G401 (cell line): ENCODE measurements at regions not wholly inside any gene's neighbourhood (a gene's known extent, or its start where the extent isn't known, plus 50 kb on each side); places are given as distances from the start of the nearest gene placed in this dataset.
A peak's percentile ranks its signal among the peaks of the same experiment; 100 is the strongest.
"Not testable (repeated sequence)": the region's sequence is repeated elsewhere in the genome, so short reads cannot be mapped to it uniquely, and the experiment has no call there.

ENCODE experiments used
- DNase-seq: peaks from one replicate; pipeline ENCODE4 v3.0.0-alpha.2; 2015; ENCODE audit warnings: low spot score
- in situ Hi-C: cut with HindIII; loops from 2 replicates; pipeline ENCODE4 v1.10.0; 2016; ENCODE audit warnings: low sequenced_read_pairs, mixed read lengths

- no peak for DNase-seq
- in situ Hi-C loops, result no loop called here
Measured at GRCh38 chr16:85282842-85283241, 170.6 kb upstream of the CIBAR2 start.

GRCh38 chr16:85283305-85284050 is 171.2 kb upstream of the CIBAR2 start:
- in situ Hi-C loops, result no loop called here
- DNase-seq, result no peak

DNA sequence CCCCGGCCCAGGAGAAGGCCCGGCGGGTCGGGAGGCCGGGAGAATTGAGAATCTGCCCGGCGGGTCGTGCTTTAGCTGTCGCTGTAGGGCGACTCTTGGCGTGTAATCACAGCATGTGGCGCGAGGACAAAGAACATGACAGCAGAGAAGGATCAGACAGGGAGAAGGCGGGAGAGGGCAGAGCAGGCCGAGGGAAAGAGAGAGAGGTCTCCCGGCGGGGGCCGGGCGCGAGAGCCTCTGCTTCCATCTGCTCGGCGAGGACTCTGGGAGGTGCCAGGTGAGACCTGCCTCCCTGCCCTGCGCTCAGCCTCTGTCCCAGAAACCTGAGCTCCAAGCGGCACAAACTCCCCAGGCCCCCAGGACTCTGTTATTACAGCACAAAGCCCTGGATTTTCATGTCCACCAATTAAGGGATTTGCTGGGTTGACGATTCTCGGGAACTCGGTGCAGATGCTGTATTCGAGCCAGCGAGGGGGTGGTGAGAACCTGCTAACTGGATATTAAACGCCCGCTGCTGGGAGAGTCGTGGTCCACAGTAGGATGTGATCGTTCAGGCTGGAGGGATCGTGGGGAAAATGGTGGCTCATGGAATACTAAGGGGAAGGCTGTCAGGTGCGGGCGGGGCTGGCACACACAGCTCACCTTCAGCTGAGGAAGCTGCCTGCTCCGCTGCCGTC is 172.0 kb upstream of the CIBAR2 start:
- DNase-seq, result peak; percentile 80
- in situ Hi-C loops, result no loop called here

GRCh38 chr16:85285681-85286065 is 173.4 kb upstream of the CIBAR2 start:
- in situ Hi-C loops, result no loop called here
- DNase-seq, result no peak

- in situ Hi-C loops, result no loop called here
- DNase-seq, result no peak
Measured at GRCh38 chr16:85286066-85286831, 174.0 kb upstream of the CIBAR2 start.

- in situ Hi-C loops, result no loop called here
- DNase-seq, result peak; percentile 84
Measured at GRCh38 chr16:85286951-85287814, 174.9 kb upstream of the CIBAR2 start.

GRCh38 chr16:85287815-85288109 is 175.5 kb upstream of the CIBAR2 start:
- in situ Hi-C loops, DNase-seq: not testable (repeated sequence)

GRCh38 chr16:85288341-85288868 is 176.1 kb upstream of the CIBAR2 start:
- in situ Hi-C loops, result no loop called here

GRCh38 chr16:85288869-85289660 is 176.8 kb upstream of the CIBAR2 start:
- in situ Hi-C loops, result no loop called here
- DNase-seq, result no peak

More at GRCh38 chr16:85288341-85288868, 176.1 kb upstream of the CIBAR2 start:
- no peak for DNase-seq

DNA sequence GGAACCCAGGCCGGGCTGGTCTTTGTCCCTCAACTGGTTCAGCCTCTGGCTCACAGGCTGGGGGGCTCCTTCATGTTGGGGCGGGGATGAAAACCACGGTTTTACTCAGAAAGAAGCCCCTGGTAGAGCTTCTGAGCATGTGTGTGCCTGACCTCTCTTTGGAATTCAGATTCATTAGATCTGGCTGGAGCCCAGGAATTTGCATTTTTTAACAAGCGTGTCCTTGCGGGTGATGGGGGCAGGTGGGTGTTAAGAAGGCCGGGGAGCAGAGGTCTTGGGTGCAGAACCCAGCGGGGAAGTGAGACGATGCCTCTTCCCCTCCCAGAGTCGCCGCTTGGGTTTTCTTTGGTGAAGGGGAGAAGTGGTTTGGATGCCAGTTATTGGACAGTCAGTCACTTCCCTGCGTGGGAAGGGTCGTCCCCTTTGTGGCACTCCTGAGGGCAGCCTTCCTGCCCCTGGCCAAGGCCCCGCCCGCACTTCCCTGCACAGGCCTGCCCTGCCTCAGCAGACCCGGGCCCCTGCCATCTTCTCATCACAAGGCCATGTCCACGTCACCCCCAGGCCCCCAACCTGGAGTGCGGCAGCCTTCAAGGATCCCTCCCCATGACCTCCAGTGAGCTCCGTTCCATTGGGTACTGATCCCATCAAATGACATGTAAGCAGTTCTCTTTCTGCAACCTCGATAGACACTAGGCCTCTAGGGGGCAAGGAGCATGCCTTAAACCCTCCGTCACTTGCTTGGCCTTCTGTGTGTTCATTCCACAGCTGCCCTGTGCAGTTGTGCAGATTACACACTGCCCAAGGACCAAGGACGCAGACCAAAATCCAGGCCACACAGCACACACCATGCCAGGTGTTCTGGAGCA is 177.7 kb upstream of the CIBAR2 start:
- in situ Hi-C loops, result no loop called here
- DNase-seq, result no peak

DNA sequence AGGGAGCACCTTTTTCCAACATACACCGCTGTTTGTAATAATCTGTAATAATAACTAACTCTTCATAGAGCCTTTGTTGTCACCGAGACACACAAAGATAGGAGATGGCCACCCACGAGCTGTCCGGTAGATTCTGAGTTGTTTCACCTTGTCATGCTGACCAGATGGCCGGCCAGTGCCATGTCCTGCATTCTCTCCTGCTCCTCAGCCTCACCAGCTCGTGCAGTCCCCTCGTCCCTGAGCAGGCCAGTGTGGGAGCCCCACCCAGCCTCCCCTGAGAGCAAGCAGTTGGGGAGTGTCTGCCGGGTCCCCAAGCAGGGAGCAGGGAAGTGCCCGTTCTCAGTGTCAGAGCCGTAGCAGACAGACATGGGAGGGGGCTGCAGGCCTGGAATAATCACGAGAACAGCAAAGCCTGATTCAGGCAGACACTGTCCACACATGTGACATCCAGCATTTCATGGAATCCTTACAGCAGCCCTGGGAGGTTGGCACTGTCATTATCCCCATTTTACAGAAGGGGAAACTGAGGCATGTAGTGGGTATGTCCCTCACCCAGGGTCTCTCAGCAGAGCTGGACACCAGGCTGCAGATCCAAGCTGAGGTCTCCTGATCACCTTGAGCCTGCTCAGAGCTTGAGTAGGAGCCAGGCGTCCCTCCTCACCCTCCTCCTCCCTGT is 178.5 kb upstream of the CIBAR2 start:
- in situ Hi-C loops, result no loop called here

GRCh38 chr16:85291302-85292148 is 179.3 kb upstream of the CIBAR2 start:
- in situ Hi-C loops, result no loop called here

More for the DNA sequence above, 178.5 kb upstream of the CIBAR2 start:
- no peak for DNase-seq

GRCh38 chr16:85293458-85293857 is 181.2 kb upstream of the CIBAR2 start:
- DNase-seq, result no peak
- in situ Hi-C loops, result no loop called here

More at GRCh38 chr16:85291302-85292148, 179.3 kb upstream of the CIBAR2 start:
- DNase-seq, result no peak

DNA sequence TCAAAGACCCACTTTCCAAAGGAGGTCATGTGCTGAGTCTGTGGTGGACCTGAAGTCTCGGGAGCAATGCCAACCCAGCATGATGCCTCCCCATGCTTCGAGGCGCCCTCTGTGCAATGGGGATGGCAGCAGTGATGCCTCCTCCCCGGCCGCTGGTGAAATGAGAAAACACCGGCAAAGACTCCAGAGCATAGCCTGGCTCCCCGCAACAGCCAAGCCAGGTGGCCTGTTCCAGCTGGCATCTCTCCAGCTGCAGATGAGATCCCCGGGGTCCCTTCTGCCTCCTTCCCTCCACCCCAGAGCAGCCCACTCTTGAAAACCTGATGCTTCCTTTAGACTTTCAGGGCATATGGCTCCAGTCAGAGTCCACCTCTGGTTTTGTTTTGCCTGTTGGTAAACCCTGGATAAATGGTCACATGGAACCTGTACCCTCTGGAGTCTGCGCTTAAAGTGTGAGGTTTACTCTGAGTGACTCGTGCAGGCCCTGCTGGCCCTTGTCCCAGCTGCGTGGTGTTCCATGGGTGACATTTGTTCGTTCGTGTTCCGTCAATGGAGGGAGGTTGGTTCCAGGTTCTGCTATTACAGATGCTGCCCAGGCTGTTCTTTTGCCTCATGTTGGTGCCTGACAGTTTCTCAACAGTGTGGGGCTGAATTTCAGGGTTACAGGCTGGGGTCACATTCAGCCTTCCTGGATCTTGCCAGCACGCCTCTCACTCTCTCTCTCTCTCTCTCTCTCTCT is 181.8 kb upstream of the CIBAR2 start:
- DNase-seq, result no peak
- in situ Hi-C loops, result no loop called here

- in situ Hi-C loops, result no loop called here
Measured at GRCh38 chr16:85294810-85295508, 182.7 kb upstream of the CIBAR2 start.

More at GRCh38 chr16:85294810-85295508, 182.7 kb upstream of the CIBAR2 start:
- no peak for DNase-seq
